ENCODE measurements at regions not wholly inside any gene's neighbourhood (a gene's known extent, or its start where the extent isn't known, plus 50 kb on each side); places are given as distances from the start of the nearest gene placed in this dataset.

DNA sequence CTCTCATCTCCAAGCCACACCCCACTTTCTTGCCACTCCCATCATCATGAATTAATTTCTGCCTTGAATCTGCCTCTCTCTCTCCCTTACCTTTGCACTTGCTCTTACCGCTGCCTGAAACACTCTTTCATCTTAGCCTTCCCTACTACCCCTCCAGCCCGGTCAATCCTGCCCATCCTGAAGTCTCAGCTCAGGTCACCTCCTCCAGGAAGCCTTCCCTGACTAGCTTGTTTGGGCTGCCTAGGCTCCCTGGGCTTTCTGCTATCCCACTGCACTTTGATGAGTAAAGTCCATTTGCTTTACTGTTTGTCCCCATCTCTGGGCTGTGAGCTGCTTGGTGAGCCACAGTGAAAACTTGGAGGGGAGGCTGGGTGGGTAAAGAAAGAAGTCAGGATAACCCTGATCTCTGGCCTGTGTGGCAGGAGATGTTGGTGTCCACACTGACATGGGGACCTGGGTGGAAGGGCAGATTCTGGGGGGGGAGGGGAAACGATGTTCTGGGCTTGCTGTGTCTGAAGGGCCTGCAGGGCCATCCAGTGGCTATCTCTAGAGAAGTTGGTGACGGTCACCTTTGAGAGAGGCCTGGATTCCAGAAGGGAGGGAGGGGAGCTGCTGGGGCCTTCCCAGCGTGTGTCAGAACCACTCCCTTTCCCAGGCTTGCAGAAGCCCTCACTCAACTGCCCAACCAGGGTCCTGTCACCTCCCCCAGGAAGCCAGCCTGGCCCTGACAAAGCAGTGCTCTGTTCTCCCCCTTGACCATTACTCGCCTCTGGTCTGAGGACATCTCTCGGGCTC, 75.0 kb upstream of the DAB2IP start:
- no peak for FAIRE-seq
- Histone ChIP-seq H3K4me3 (ENCODE audit: insufficient read depth, low read depth, low read length) (no peak overlapping the region), H3K4me2 (ENCODE audit: low read length) (no peak overlapping the region), H4K20me1 (ENCODE audit: insufficient read depth, low read length) (peaks cover 23% of the 10 kb centered on the region), H3K9ac (ENCODE audit: low read length) (no peak overlapping the region), H3K27me3 (ENCODE audit: insufficient read depth, low read length) (no peaks in the 10 kb centered on the region), H3K9me3 (ENCODE audit: insufficient read depth, low read depth, low read length) (no peaks in the 10 kb centered on the region), H2AFZ (ENCODE audit: low read depth, low read length) (no peak overlapping the region), H3K4me1 (ENCODE audit: insufficient read depth, low read length) (no peaks in the 10 kb centered on the region), H3K36me3 (ENCODE audit: insufficient read depth, low read length) (no peaks in the 10 kb centered on the region), H3K79me2 (ENCODE audit: insufficient read depth, low read length) (no peaks in the 10 kb centered on the region), H3K27ac (ENCODE audit: low read depth, low read length) (no peak overlapping the region)
- H3K4me3 Mint-ChIP-seq (ENCODE audit: unreplicated experiment): no peak overlapping the region
- peaks cover 56% of the 10 kb centered on the region for H3K27me3 Mint-ChIP-seq (ENCODE audit: low read depth, unreplicated experiment)
- peaks cover under 1% of the 10 kb centered on the region for H3K36me3 Mint-ChIP-seq (ENCODE audit: low read depth, unreplicated experiment)
- H3K27ac Mint-ChIP-seq (ENCODE audit: unreplicated experiment): no peak overlapping the region
- TF ChIP-seq, protein P1, sequence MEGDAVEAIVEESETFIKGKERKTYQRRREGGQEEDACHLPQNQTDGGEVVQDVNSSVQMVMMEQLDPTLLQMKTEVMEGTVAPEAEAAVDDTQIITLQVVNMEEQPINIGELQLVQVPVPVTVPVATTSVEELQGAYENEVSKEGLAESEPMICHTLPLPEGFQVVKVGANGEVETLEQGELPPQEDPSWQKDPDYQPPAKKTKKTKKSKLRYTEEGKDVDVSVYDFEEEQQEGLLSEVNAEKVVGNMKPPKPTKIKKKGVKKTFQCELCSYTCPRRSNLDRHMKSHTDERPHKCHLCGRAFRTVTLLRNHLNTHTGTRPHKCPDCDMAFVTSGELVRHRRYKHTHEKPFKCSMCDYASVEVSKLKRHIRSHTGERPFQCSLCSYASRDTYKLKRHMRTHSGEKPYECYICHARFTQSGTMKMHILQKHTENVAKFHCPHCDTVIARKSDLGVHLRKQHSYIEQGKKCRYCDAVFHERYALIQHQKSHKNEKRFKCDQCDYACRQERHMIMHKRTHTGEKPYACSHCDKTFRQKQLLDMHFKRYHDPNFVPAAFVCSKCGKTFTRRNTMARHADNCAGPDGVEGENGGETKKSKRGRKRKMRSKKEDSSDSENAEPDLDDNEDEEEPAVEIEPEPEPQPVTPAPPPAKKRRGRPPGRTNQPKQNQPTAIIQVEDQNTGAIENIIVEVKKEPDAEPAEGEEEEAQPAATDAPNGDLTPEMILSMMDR (IDR thresholded peaks at IDR 0.05; ENCODE audit: insufficient read depth, low read depth, low read length): no peak
- no peak for TF ChIP-seq EZH2 (IDR thresholded peaks at IDR 0.05; ENCODE audit: insufficient read depth, low read length)
- DNase-seq (ENCODE audit: low read depth): no peak
- H3K9me3 Mint-ChIP-seq (ENCODE audit: unreplicated experiment): no peaks in the 10 kb centered on the region
- peaks cover 5% of the 10 kb centered on the region for H3K4me1 Mint-ChIP-seq (ENCODE audit: low read depth, unreplicated experiment)

DNA sequence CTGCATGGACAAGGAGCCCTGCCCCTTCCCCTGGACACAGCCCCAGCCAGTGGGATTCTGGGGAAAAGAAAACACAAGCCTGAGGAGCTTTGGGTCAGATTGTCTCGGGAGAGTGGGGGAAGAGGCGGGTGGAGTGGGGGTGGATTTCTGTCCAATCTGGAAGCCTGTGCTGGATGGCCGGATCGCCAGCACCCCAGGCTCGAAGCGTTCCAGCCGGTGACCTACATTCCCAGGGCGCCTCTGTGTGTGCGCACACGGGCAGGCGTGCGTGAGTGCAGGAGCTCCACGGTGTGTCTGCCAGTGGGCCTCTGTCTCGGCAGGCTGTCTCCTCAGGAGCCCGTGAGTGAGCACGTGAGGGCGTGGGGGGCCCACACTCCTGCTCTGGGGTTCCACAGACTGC, 74.3 kb upstream of the DAB2IP start:
- DNase-seq (ENCODE audit: low read depth) (no peak), FAIRE-seq (no peak)
- no peaks in the 10 kb centered on the region for H3K9me3 Mint-ChIP-seq (ENCODE audit: unreplicated experiment)
- Histone ChIP-seq H3K27ac (ENCODE audit: low read depth, low read length) (no peak overlapping the region), H3K4me2 (ENCODE audit: low read length) (no peak overlapping the region), H3K27me3 (ENCODE audit: insufficient read depth, low read length) (peaks cover 3% of the 10 kb centered on the region), H3K4me1 (ENCODE audit: insufficient read depth, low read length) (no peaks in the 10 kb centered on the region), H3K9me3 (ENCODE audit: insufficient read depth, low read depth, low read length) (no peaks in the 10 kb centered on the region), H4K20me1 (ENCODE audit: insufficient read depth, low read length) (peaks cover 24% of the 10 kb centered on the region), H3K9ac (ENCODE audit: low read length) (no peak overlapping the region), H3K79me2 (ENCODE audit: insufficient read depth, low read length) (no peaks in the 10 kb centered on the region), H2AFZ (ENCODE audit: low read depth, low read length) (no peak overlapping the region), H3K4me3 (ENCODE audit: insufficient read depth, low read depth, low read length) (no peak overlapping the region), H3K36me3 (ENCODE audit: insufficient read depth, low read length) (no peaks in the 10 kb centered on the region)
- TF ChIP-seq, protein P1 (IDR thresholded peaks at IDR 0.05; ENCODE audit: insufficient read depth, low read depth, low read length): no peak
- TF ChIP-seq EZH2 (IDR thresholded peaks at IDR 0.05; ENCODE audit: insufficient read depth, low read length): no peak
- peaks cover 5% of the 10 kb centered on the region for H3K4me1 Mint-ChIP-seq (ENCODE audit: low read depth, unreplicated experiment)
- H3K27ac Mint-ChIP-seq (ENCODE audit: unreplicated experiment): no peak overlapping the region
- no peak overlapping the region for H3K4me3 Mint-ChIP-seq (ENCODE audit: unreplicated experiment)
- H3K36me3 Mint-ChIP-seq (ENCODE audit: low read depth, unreplicated experiment): no peaks in the 10 kb centered on the region
- H3K27me3 Mint-ChIP-seq (ENCODE audit: low read depth, unreplicated experiment): peaks cover 56% of the 10 kb centered on the region

DNA sequence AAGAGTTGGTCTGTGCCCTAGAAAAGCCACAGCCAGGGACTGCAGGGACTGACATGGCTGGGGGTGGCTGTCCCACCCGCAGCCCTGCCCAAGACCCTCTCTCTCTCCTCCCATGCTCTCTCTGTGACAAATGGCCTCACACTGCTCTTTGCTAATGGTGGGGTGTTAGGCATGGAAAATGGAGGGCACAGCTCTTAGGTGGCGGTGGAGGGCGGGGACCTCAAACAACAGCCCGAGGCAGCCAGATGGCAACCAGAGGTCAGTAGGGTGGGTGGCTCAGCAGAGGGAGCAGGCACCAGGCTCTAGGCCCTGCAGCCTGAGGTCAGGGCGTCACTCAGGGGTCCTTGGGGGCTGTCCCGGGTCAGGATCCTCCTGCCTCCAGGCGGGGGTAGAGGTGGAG, 73.9 kb upstream of the DAB2IP start:
- no peak for DNase-seq (ENCODE audit: low read depth)
- Histone ChIP-seq H3K9me3 (ENCODE audit: insufficient read depth, low read depth, low read length) (no peaks in the 10 kb centered on the region), H3K79me2 (ENCODE audit: insufficient read depth, low read length) (no peaks in the 10 kb centered on the region), H4K20me1 (ENCODE audit: insufficient read depth, low read length) (peaks cover 27% of the 10 kb centered on the region), H3K4me1 (ENCODE audit: insufficient read depth, low read length) (no peaks in the 10 kb centered on the region), H3K27me3 (ENCODE audit: insufficient read depth, low read length) (peaks cover 3% of the 10 kb centered on the region), H3K36me3 (ENCODE audit: insufficient read depth, low read length) (no peaks in the 10 kb centered on the region), H3K27ac (ENCODE audit: low read depth, low read length) (no peak overlapping the region), H3K4me3 (ENCODE audit: insufficient read depth, low read depth, low read length) (no peak overlapping the region), H3K9ac (ENCODE audit: low read length) (no peak overlapping the region), H2AFZ (ENCODE audit: low read depth, low read length) (no peak overlapping the region), H3K4me2 (ENCODE audit: low read length) (no peak overlapping the region)
- no peak for FAIRE-seq
- H3K27ac Mint-ChIP-seq (ENCODE audit: unreplicated experiment): no peak overlapping the region
- H3K4me3 Mint-ChIP-seq (ENCODE audit: unreplicated experiment): no peak overlapping the region
- H3K4me1 Mint-ChIP-seq (ENCODE audit: low read depth, unreplicated experiment): peaks cover 7% of the 10 kb centered on the region
- H3K27me3 Mint-ChIP-seq (ENCODE audit: low read depth, unreplicated experiment): peaks cover 58% of the 10 kb centered on the region
- no peak for TF ChIP-seq EZH2 (IDR thresholded peaks at IDR 0.05; ENCODE audit: insufficient read depth, low read length)
- TF ChIP-seq, protein P1 (IDR thresholded peaks at IDR 0.05; ENCODE audit: insufficient read depth, low read depth, low read length): no peak
- no peaks in the 10 kb centered on the region for H3K9me3 Mint-ChIP-seq (ENCODE audit: unreplicated experiment)
- H3K36me3 Mint-ChIP-seq (ENCODE audit: low read depth, unreplicated experiment): no peaks in the 10 kb centered on the region

Measured in astrocyte (in vitro differentiated cells and primary cell).